BE2C (cell line): ENCODE measurements at regions not wholly inside any gene's neighbourhood (a gene's known extent, or its start where the extent isn't known, plus 50 kb on each side); places are given as distances from the start of the nearest gene placed in this dataset.

Source experiments
- DNase-seq: peaks from one replicate; pipeline ENCODE4 v3.0.0-alpha.2; 2020
- H3K27me3 ChIP-seq: fragments of 250-450 bp; sonication (Bioruptor Pico); 2 replicates; pipeline ENCODE4 v1.5.1; 2020; ENCODE audit warnings: mild to moderate bottlenecking
- H3K36me3 ChIP-seq: fragments of 250-450 bp; sonication (Bioruptor Pico); 2 replicates; pipeline ENCODE4 v1.5.1; 2020; ENCODE audit warnings: mild to moderate bottlenecking
- H3K4me1 ChIP-seq: fragments of 250-450 bp; sonication (Bioruptor Pico); 2 replicates; pipeline ENCODE4 v1.5.1; 2020
- H3K4me3 ChIP-seq: 2 replicates; pipeline ENCODE4 v1.5.1; 2011; ENCODE audit warnings: low read depth, low read length
- H3K9me3 ChIP-seq: fragments of 250-450 bp; sonication (Bioruptor Pico); 2 replicates; pipeline ENCODE4 v1.5.1; 2020
- CTCF ChIP-seq: IDR thresholded peaks from 2 replicates; pipeline ENCODE4 v1.5.1; 2012; ENCODE audit warnings: mild to moderate bottlenecking, low read depth, low read length

GRCh38 chrX:39773923-39774773 lies 323.6 kb downstream of the BCOR start:
- no peak overlapping the region for H3K4me3 ChIP-seq
- H3K36me3 ChIP-seq: no peaks in the 10 kb centered on the region
- TF ChIP-seq CTCF: no peak
- DNase-seq: no peak
- no peaks in the 10 kb centered on the region for H3K27me3 ChIP-seq
- H3K9me3 ChIP-seq: no peaks in the 10 kb centered on the region
- H3K4me1 ChIP-seq: no peaks in the 10 kb centered on the region

GRCh38 chrX:39774774-39775328 lies 322.9 kb downstream of the BCOR start:
- no peak for TF ChIP-seq CTCF
- Histone ChIP-seq H3K36me3 (no peaks in the 10 kb centered on the region), H3K4me1 (no peaks in the 10 kb centered on the region), H3K27me3 (no peaks in the 10 kb centered on the region), H3K4me3 (no peak overlapping the region), H3K9me3 (no peaks in the 10 kb centered on the region)
- DNase-seq: no peak

- no peaks in the 10 kb centered on the region for H3K4me1 ChIP-seq
- no peaks in the 10 kb centered on the region for H3K9me3 ChIP-seq
- H3K27me3 ChIP-seq: no peaks in the 10 kb centered on the region
- no peak overlapping the region for H3K4me3 ChIP-seq
- DNase-seq: no peak
- no peaks in the 10 kb centered on the region for H3K36me3 ChIP-seq
- TF ChIP-seq CTCF: no peak
These were observed 320.1 kb downstream of the BCOR start for GRCh38 chrX:39777623-39778025.

GRCh38 chrX:39779952-39780783 lies 317.6 kb downstream of the BCOR start:
- Histone ChIP-seq H3K27me3 (no peaks in the 10 kb centered on the region), H3K9me3 (no peaks in the 10 kb centered on the region), H3K4me3 (no peak overlapping the region), H3K36me3 (no peaks in the 10 kb centered on the region), H3K4me1 (no peaks in the 10 kb centered on the region)
- TF ChIP-seq CTCF: no peak
- DNase-seq: no peak

- no peak for TF ChIP-seq CTCF
- no peak for DNase-seq
- Histone ChIP-seq H3K9me3 (no peaks in the 10 kb centered on the region), H3K36me3 (no peaks in the 10 kb centered on the region), H3K4me3 (no peak overlapping the region), H3K27me3 (no peaks in the 10 kb centered on the region), H3K4me1 (no peaks in the 10 kb centered on the region)
These were observed 315.5 kb downstream of the BCOR start for GRCh38 chrX:39782276-39782675.
